ENCODE measurements at regions not wholly inside any gene's neighbourhood (a gene's known extent, or its start where the extent isn't known, plus 50 kb on each side); places are given as distances from the start of the nearest gene placed in this dataset.

DNA sequence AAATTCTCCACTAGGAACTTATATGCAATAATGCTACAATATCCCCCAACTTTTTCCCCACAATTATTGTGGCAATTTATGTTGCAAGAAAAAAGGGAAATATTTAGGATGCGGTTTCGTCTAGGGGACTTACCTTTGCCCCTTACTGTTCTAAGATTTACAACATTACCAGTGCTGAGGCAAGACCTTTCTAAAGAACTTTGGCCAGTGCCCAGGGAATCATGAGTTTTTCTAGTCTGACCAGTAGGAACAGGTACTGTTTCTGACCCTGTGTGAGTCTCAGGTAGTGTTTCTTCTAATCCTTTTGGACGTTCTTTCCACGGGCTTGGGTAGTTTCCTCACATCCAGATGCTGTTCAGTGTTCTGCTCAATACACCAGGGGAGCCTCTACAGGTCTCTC is 373.7 kb downstream of the HAPSTR1 start:
- peak; percentile 57 for DNase-seq (ENCODE audit: low read depth)

DNA sequence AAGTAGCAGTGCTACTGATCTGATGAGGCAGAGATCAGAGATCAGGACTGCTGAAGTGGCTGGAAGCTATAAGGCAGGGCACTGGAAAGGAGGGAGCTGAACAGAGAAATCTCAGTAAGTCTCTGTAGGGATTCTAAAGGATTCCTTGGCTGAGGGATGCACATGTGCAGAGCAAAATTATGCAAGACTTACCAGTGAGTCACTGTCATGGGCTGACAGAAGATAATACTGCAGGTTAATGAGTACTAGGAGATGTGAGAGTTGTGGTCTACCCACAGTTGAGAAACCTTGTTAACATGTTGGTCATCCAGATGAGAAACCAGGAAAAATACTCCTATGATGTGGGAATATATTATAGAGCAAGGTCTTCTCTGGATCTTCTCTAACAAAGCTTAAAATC is 378.1 kb downstream of the HAPSTR1 start:
- DNase-seq (ENCODE audit: low read depth), result peak; percentile 99

DNA sequence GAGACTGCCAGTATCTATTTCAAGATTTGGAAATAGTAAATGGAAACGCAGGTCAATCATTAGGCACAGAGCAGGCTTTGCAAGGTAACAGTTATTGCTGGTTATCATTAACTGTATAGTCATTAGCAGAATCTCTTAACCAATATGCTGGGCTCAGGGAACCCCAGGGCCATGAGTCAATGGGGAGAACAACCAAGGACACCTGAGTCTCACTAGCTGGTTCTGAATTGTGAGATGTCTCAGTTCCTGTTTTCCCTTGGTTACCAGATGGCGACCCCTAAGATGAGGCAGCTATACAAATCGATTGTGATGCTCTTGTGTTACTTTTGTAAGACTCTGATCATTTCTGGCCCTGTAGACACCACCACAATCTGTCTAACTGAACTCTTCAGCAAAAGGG is 385.3 kb downstream of the HAPSTR1 start:
- no peak for DNase-seq (ENCODE audit: low read depth)

- DNase-seq (ENCODE audit: low read depth), result no peak
Measured at GRCh38 chr16:9479008-9479407, 387.6 kb downstream of the HAPSTR1 start.

DNA sequence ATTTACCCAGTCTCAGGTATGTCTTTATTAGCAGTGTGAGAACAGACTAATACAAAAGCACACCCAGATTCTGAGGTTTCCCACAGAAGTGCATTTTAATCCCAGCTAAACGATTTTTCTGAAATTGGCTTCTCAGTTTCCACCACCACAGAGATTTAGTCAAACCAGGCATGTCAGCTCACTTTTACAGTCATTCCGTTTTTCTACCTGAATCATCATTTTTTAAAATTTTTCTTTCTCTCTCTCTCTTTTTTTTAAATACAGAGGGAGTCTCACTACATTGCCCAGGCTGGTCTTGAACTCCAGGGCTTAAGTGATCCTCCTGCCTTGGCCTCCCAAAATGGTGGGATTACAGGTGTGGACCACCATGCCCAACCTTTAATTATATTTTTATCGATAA is 389.1 kb downstream of the HAPSTR1 start:
- DNase-seq (ENCODE audit: low read depth), result no peak

DNA sequence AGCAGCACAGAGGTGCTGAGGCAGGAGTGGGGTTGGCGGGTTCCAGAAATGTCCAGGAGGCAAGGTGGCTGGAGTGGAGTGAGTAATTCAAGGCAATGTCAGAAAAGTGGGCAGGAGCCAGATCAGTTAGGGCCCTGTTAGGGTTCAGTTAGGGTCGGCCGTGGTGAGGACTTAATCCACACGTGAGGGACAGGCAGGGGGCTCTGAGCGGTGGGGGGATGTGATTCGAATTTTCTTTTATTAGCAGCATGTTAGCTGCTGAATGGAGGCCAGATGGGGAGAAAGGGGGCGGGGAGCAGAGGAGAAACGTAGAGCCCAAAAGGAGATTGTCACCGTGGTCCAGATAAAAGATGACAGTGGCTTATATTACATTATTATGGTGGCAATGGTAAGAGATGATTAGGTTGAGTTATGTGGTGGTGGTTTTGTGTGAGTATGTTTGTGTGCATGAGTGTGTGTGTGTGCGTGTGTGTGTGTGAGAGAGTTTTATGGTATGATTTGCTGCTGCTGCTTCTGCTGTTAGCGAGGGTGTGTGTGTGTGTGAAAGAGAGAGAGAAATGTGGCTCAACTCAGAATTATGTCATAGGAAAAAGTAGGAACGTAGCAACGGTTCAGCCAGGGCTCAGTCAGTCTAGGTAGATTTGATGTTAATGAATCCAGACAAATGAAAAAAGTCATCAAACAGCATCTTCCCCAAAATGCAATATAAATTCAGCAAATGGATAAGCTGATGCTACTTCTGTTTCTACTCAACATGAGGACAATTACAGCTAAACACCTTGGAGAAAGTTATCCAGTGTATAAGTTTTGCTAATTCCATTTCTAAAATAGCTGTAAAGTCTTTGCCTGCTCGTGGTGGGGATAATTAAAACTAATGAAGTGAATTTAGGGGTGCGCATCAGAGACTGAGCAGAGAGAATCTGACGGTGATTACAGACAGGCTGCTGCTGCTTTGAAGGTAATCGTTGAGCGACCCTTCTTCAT is 390.6 kb downstream of the HAPSTR1 start:
- DNase-seq (ENCODE audit: low read depth), result no peak

GRCh38 chr16:9484426-9484825 is 393.0 kb downstream of the HAPSTR1 start:
- peak; percentile 7 for DNase-seq (ENCODE audit: low read depth)

- DNase-seq (ENCODE audit: low read depth), result no peak
Measured at GRCh38 chr16:9484881-9485280, 393.4 kb downstream of the HAPSTR1 start.

GRCh38 chr16:9489835-9490467 is 398.5 kb downstream of the HAPSTR1 start:
- DNase-seq (ENCODE audit: low read depth), result no peak

- DNase-seq (ENCODE audit: low read depth), result no peak
Measured at GRCh38 chr16:9495824-9496223, 404.4 kb downstream of the HAPSTR1 start.

DNA sequence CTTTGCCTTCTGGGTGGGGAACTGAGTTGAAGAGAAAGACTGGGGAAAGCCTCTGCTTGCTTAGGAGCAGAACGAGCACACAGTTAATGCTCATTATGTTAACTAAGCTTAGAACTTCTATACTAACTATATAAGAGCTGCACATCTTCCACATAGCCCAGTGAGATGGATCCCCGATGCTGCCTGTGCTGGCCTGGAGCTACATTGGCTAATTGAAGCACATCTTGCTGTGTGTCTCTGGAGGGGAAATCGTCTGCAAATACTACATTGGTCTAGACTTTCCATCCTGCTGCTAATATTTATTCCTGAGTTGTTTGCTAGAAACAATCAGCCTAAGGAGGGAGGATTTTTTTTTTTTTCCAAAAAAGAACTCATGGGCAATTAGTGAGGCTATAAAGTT is 406.3 kb downstream of the HAPSTR1 start:
- DNase-seq (ENCODE audit: low read depth), result no peak

DNA sequence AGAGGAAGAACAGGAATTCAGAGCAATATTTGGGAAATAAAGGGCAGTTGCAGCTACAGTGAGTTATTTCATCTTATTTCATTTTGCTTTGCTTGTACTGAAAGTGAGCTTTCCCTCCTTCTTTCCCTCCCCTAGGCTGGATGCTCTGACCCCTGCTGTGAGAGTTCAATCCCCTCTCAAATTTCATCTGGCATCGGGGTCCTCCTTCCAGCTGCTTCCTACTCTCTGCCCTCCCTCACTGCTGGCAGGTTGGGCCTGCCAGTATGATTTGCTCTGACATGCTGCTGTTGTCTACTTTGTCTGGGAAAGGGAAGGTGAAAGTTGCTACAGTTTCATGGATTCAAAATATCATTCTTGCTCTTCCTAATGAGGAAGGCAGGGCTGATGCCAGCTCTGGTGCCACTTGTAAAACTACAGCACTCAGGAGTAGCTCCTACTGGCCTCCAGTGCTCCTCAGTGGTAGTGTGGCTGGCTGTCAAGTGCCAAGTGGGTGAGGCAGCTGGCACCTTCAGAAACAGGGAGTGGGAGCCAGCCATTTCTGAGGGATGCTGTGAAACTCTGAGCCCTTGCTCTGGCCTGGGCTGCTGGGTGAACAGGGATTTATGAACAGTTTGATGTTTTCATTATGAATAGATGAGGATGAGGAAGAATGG is 408.6 kb downstream of the HAPSTR1 start:
- DNase-seq (ENCODE audit: low read depth), result no peak

- no peak for DNase-seq (ENCODE audit: low read depth)
Measured at GRCh38 chr16:9500872-9501271, 409.4 kb downstream of the HAPSTR1 start.

- no peak for DNase-seq (ENCODE audit: low read depth)
Measured at GRCh38 chr16:9503251-9503984, 412.0 kb downstream of the HAPSTR1 start.

DNA sequence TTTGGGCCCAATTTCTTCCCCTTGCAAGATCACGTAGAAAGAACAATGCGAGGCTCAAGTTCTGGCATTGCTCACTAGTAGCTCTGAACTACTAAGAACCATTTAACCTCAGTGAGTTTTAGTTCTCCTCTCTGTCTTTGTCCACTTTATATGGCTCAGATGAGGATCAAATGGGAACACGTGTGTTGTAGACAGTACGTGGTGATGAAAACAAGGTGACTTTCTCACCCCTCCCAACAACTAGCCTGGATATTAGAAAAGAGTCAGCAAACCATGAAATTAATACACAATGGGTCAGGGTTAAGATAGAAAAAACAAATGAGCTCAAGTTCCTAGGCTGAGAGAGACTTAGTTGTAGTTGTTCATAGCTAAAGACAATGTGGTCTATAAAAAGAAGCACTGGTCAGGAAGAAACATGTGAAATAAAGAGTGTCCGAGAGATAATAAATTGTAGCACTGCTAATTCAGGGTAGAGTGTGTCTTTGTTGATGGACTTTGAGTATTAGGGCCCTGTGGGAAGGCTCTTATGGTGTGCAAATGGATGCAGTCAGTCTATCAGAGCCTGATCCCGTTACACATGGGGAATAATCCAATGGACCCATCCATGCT is 417.0 kb downstream of the HAPSTR1 start:
- no peak for DNase-seq (ENCODE audit: low read depth)

- no peak for DNase-seq (ENCODE audit: low read depth)
Measured at GRCh38 chr16:9509663-9510062, 418.2 kb downstream of the HAPSTR1 start.

- no peak for DNase-seq (ENCODE audit: low read depth)
Measured at GRCh38 chr16:9511389-9511788, 419.9 kb downstream of the HAPSTR1 start.

GRCh38 chr16:9516444-9516843 is 425.0 kb downstream of the HAPSTR1 start:
- no peak for DNase-seq (ENCODE audit: low read depth)

DNA sequence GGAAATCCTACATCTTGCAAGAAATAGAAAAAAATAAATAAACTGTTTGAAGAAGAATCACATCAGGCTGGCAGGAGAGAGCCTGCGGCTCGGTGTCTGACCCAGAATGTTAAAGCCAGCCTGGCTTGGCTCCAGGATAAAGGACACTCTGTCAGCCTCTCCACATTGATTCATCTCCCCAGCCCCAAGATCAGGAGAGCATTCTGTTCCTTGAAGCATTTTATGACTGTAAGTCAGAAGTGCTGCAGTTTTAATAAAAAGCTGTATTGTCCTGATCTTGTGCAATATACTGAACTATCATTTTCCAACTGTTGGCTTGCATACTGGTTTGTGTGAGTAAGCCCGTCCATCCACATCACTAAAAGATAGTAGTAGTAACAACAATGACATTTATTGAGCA is 426.6 kb downstream of the HAPSTR1 start:
- no peak for DNase-seq (ENCODE audit: low read depth)

GRCh38 chr16:9518581-9518980 is 427.1 kb downstream of the HAPSTR1 start:
- DNase-seq (ENCODE audit: low read depth), result no peak

DNA sequence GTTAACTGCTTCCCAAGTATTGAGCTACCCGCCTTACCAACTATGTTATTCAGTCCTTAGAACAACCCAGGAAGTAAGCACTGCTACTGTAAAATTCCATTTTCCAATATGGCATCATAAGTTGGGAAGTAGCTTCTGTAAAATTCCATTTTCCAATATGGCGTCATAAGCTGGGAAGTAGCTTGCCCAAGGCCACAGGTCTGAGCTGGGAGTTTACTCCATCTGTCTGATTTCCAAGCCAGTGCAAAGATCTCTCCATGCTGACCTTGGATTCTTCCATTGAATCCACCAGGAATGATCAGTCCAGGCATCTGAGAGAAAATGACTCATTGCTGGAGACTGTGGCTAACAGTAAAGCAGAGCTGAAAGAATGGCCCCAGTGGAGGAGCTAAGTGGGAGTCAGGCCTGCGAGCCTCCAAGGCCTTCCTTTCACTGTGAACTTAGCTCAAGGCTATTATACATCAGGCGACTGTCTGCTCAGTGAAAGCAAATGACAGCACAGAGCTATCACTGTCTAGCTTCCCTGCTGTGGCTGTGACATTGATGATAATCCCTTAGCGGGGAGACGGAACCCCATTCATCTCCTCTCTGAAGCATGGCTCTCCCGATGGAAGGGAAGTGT is 430.4 kb downstream of the HAPSTR1 start:
- peak; percentile 1 for DNase-seq (ENCODE audit: low read depth)
